CD4-positive, alpha-beta T cell treated with Interleukin-17A for 4 hours (primary cell): ENCODE measurements at regions not wholly inside any gene's neighbourhood (a gene's known extent, or its start where the extent isn't known, plus 50 kb on each side); places are given as distances from the start of the nearest gene placed in this dataset.
"Not testable (repeated sequence)": the region's sequence is repeated elsewhere in the genome, so short reads cannot be mapped to it uniquely, and the experiment has no call there.

Experiments
- DNase-seq: peaks from one replicate; pipeline ENCODE4 v3.0.0-alpha.2; 2020; ENCODE audit warnings: mixed read lengths

DNA sequence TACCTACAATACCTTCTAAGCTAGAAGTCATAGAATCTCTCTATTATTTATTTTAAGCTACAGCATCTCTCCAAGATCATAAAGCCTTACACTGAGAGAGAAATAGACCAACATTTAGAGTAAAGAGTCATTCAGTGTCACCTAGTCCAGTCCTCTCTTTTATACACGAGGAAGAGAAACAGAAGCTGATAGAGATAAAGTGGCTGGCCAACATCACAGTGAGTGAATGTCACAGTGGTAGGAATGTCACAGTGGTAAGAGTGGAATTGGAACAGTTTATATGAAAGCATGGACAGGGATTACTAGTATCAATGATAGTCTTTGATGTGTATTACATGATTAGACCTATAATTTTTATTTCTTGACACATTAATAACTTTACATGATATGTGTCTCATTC, 307.8 kb upstream of the NBPF12 start:
- DNase-seq = not testable (repeated sequence)

DNA sequence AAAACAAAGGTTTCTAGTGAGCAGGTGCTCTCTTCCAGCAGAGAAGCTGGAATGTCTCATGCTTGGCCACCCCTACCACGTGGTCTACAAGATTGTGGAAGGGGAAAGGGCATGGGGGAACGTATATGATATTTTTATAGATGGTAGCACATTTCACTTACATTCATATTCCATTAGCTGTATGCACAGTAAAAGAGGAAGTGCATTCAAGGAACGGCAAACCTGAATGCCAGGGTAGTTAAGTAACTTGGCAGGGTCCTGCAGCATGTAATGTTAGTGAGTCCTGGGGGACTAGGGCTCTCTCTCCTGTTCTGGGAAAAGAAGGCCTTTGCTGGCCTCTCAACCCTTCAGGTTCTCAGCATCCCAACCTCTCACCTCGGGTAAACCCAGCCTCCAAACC, 319.5 kb upstream of the NBPF12 start:
- DNase-seq = not testable (repeated sequence)

- DNase-seq = not testable (repeated sequence)
Measured at GRCh38 chr1:146604681-146605080, 333.4 kb upstream of the NBPF12 start.

- DNase-seq = not testable (repeated sequence)
Measured at GRCh38 chr1:146600720-146601307, 337.3 kb upstream of the NBPF12 start.

- DNase-seq = not testable (repeated sequence)
Measured at GRCh38 chr1:146599906-146600305, 338.2 kb upstream of the NBPF12 start.

- DNase-seq = not testable (repeated sequence)
Measured at GRCh38 chr1:146581229-146581628, 352.4 kb upstream of the NOTCH2NLA start.

DNA sequence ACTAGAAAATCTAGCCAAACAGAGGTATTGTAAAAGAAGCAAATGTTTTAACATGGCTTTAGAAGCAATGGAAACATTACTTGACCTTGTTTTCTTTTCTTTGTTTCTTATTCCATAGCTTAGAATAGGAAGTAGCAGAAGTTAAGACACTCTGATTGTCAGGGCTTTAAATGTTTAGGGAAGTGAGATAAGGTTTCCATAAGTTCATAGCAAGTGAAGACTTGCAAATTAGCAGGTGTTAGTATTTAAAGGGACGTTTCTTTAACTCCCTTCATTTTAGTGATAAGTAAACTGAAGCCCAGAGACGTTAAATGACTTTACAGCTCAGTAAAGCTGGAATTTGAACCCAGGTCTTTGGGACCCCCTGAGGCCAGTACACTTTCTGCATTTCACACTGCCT, 338.7 kb upstream of the NOTCH2NLA start:
- DNase-seq = not testable (repeated sequence)

DNA sequence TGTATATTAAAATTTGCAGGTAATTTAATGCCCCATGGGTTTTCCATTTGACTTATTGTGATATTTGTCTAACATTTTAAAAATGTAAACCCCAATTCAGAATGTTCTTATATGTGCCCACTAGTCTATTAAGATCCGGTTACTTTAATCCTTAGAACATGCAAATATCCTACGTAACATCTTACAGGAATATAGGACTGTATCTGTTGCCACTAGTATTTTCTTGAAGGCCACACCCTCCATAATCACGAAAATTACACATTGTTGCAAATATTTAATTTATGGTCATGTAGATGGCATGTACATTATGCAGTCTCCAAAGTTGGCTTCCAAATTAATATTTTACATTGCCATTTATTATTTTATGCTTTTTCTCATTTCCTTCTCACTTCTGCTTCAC, 329.2 kb upstream of the NOTCH2NLA start:
- not testable (repeated sequence) for DNase-seq

DNA sequence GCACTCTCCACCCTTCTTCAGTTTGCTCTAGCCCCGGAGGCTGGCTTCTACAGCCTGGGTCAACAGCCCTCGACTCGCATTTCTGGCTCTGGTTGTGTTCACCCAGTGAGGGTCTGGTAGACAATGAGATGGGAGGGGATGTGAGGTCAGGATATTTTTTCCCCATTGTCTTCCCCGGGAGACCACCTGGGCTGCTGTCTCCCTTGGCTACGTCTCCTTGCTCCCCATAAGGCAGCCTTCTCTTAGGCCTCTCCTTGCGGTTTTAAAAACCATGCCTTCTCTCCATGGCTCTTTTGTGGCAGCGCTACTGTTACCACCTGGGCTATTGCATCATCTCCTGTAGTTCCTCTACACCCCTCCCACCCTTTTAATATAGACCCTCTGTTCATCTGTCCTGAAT, 327.6 kb upstream of the NOTCH2NLA start:
- DNase-seq = not testable (repeated sequence)

DNA sequence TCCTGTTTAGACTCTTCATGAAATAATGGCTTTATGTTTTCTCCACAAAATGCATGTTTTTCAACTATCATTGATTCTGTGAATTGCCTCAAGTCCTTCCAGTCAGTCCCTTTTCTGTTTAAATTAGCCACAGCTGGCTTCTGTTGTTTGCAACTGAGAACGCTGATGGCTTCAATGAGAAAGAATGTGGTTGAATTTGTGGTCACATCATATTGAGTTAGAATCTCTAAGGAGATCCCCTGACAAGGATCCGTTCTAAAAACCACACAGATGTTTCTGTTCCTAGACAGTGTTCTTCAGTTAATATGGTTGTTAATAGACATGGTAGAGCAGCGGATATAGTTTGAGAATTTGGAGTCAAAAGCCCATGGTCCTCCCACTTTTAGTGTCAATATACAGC, 323.6 kb upstream of the NOTCH2NLA start:
- DNase-seq = not testable (repeated sequence)

GRCh38 chr1:146548684-146549083, 319.9 kb upstream of the NOTCH2NLA start:
- not testable (repeated sequence) for DNase-seq

GRCh38 chr1:146546189-146546588, 317.4 kb upstream of the NOTCH2NLA start:
- DNase-seq = not testable (repeated sequence)

- not testable (repeated sequence) for DNase-seq
Measured at GRCh38 chr1:146537775-146538373, 309.1 kb upstream of the NOTCH2NLA start.

DNA sequence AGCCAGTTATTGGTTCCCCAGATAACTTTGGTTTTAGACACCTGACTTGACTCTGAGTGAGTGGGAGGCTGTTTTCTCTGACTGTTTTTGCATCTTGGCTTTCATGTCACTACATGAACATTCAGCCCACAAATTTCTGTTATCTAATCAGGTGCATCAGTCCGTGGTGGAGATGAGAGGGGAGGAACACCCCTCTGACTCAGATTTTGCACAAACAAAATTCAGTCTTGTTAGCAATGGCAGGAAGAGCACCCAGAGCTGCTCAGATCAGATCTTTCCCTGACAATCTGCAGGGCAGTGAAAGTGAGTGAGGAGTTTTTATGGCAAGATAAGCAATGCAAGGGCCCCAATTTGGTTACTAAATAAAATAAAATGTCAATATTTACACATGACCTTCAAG, 307.2 kb upstream of the NOTCH2NLA start:
- DNase-seq = not testable (repeated sequence)

DNA sequence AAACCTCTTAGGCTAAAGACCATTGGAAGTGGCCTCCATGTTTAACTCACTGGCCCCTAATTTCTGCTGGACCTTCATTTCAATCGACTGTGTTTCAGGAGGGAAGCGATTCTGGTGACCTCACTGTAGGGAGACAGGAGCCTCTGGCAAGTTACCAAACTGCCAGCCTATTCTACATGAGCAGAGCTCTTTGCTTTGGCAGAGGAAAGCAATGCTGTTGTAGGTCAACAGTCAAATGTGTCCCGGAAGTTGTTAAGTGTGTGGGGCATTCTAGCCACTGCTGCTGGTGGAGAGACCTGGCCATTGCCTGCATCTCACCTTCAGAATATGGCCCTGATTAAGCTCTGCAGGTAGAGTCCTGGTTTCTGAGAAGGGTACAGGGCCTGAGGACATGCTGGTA, 306.8 kb upstream of the NOTCH2NLA start:
- DNase-seq = not testable (repeated sequence)

- not testable (repeated sequence) for DNase-seq
Measured at GRCh38 chr1:146530958-146531357, 302.1 kb upstream of the NOTCH2NLA start.

GRCh38 chr1:146522812-146523211, 294.0 kb upstream of the NOTCH2NLA start:
- not testable (repeated sequence) for DNase-seq

GRCh38 chr1:146522345-146522744, 293.5 kb upstream of the NOTCH2NLA start:
- DNase-seq = not testable (repeated sequence)

- DNase-seq = not testable (repeated sequence)
Measured at GRCh38 chr1:146521804-146522203, 293.0 kb upstream of the NOTCH2NLA start.

DNA sequence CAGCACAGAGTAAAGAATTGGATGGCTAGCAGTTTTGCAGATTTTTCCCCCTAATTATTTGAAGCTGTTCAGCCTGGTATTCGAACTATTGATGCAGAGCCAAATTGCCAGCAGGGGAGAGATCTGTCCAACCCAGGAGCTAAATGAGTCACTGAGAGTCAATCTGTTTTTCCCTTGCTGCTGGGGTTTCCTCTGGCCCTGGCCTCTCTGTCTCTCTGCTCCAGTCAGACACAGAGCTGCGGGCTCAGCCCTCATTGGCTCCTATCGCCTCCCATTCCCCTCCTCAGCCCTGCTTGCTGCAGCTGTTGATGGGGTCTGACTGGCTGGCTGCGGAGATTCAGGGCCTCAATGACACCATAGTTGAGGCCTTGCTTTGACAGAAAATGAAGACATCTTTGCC, 284.9 kb upstream of the NOTCH2NLA start:
- not testable (repeated sequence) for DNase-seq

- not testable (repeated sequence) for DNase-seq
Measured at GRCh38 chr1:146511047-146511777, 282.4 kb upstream of the NOTCH2NLA start.

DNA sequence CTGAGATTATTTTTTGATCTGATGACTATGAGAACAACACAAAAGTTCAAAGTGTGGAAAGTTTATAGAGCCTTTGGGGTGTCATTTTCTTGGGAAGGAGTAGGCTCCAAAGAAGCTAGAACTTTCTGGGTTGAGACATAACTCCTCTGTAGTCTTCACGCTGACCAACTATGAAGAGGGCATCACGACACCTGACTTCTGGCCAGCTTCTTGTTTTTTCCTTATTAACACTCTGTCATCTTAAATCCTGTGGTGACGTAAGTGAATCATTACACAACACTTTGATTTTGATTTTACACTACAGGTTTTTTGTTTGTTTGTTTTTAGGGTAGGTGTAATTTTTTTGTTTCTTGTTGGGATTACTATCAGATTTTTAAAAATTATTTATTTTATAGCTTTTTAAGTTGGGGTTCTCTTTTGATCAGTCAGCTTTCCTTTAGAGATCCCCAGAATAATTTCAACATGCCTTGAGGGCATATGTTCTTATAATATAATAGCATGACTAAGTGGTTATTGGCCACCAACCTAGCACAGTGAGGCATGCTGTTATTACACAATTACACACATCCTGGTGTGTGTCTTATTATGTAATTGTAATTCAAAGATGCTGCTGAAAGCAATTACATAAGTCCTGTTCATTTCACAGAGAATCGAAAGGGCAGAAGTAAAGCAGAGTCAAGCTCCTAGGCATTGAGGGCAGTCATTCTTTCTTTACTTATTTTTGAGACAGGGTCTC, 281.6 kb upstream of the NOTCH2NLA start:
- not testable (repeated sequence) for DNase-seq

- not testable (repeated sequence) for DNase-seq
Measured at GRCh38 chr1:146504121-146504520, 275.3 kb upstream of the NOTCH2NLA start.
